ENCODE measurements at regions not wholly inside any gene's neighbourhood (a gene's known extent, or its start where the extent isn't known, plus 50 kb on each side); places are given as distances from the start of the nearest gene placed in this dataset.

DNA sequence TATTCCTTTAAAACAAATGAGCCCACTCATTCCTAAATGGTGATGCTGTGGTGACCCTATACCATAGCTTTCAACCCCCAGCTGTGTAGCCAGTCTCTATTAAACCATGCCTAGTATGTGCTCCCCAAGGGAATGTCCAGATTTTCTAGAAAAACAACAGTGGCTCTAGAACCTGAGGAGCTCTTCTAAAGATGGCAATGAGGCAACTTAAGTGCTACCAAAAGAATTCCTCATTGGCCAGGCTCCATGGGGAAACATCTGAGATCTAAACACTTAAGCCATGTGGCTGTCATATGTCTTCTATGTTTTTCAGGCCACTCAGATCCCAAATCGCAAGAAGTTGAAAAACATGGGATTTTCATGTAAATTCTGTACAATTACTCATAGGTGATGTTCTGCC lies 191.0 kb downstream of the TPBG start (continued):
- TF ChIP-seq, protein P1, sequence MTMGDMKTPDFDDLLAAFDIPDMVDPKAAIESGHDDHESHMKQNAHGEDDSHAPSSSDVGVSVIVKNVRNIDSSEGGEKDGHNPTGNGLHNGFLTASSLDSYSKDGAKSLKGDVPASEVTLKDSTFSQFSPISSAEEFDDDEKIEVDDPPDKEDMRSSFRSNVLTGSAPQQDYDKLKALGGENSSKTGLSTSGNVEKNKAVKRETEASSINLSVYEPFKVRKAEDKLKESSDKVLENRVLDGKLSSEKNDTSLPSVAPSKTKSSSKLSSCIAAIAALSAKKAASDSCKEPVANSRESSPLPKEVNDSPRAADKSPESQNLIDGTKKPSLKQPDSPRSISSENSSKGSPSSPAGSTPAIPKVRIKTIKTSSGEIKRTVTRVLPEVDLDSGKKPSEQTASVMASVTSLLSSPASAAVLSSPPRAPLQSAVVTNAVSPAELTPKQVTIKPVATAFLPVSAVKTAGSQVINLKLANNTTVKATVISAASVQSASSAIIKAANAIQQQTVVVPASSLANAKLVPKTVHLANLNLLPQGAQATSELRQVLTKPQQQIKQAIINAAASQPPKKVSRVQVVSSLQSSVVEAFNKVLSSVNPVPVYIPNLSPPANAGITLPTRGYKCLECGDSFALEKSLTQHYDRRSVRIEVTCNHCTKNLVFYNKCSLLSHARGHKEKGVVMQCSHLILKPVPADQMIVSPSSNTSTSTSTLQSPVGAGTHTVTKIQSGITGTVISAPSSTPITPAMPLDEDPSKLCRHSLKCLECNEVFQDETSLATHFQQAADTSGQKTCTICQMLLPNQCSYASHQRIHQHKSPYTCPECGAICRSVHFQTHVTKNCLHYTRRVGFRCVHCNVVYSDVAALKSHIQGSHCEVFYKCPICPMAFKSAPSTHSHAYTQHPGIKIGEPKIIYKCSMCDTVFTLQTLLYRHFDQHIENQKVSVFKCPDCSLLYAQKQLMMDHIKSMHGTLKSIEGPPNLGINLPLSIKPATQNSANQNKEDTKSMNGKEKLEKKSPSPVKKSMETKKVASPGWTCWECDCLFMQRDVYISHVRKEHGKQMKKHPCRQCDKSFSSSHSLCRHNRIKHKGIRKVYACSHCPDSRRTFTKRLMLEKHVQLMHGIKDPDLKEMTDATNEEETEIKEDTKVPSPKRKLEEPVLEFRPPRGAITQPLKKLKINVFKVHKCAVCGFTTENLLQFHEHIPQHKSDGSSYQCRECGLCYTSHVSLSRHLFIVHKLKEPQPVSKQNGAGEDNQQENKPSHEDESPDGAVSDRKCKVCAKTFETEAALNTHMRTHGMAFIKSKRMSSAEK (CRISPR knock-in tag; IDR thresholded peaks at IDR 0.05; ENCODE audit: borderline replicate concordance), result no peak
- TF ChIP-seq TCF7 (CRISPR knock-in tag; IDR thresholded peaks at IDR 0.05; ENCODE audit: low read depth) (no peak), NFE2L1 (CRISPR knock-in tag; IDR thresholded peaks at IDR 0.05) (no peak), GTF2I (CRISPR knock-in tag; conservative IDR thresholded peaks at IDR 0.05) (no peak)
- TF ChIP-seq, protein P2, sequence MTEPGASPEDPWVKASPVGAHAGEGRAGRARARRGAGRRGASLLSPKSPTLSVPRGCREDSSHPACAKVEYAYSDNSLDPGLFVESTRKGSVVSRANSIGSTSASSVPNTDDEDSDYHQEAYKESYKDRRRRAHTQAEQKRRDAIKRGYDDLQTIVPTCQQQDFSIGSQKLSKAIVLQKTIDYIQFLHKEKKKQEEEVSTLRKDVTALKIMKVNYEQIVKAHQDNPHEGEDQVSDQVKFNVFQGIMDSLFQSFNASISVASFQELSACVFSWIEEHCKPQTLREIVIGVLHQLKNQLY (CRISPR knock-in tag; IDR thresholded peaks at IDR 0.05), result no peak
- TF ChIP-seq, protein P3, sequence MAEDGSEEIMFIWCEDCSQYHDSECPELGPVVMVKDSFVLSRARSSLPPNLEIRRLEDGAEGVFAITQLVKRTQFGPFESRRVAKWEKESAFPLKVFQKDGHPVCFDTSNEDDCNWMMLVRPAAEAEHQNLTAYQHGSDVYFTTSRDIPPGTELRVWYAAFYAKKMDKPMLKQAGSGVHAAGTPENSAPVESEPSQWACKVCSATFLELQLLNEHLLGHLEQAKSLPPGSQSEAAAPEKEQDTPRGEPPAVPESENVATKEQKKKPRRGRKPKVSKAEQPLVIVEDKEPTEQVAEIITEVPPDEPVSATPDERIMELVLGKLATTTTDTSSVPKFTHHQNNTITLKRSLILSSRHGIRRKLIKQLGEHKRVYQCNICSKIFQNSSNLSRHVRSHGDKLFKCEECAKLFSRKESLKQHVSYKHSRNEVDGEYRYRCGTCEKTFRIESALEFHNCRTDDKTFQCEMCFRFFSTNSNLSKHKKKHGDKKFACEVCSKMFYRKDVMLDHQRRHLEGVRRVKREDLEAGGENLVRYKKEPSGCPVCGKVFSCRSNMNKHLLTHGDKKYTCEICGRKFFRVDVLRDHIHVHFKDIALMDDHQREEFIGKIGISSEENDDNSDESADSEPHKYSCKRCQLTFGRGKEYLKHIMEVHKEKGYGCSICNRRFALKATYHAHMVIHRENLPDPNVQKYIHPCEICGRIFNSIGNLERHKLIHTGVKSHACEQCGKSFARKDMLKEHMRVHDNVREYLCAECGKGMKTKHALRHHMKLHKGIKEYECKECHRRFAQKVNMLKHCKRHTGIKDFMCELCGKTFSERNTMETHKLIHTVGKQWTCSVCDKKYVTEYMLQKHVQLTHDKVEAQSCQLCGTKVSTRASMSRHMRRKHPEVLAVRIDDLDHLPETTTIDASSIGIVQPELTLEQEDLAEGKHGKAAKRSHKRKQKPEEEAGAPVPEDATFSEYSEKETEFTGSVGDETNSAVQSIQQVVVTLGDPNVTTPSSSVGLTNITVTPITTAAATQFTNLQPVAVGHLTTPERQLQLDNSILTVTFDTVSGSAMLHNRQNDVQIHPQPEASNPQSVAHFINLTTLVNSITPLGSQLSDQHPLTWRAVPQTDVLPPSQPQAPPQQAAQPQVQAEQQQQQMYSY (CRISPR knock-in tag; IDR thresholded peaks at IDR 0.05), result no peak
- TF ChIP-seq, protein P4, sequence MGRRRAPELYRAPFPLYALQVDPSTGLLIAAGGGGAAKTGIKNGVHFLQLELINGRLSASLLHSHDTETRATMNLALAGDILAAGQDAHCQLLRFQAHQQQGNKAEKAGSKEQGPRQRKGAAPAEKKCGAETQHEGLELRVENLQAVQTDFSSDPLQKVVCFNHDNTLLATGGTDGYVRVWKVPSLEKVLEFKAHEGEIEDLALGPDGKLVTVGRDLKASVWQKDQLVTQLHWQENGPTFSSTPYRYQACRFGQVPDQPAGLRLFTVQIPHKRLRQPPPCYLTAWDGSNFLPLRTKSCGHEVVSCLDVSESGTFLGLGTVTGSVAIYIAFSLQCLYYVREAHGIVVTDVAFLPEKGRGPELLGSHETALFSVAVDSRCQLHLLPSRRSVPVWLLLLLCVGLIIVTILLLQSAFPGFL (CRISPR knock-in tag; IDR thresholded peaks at IDR 0.05; ENCODE audit: borderline replicate concordance), result no peak
- TF ChIP-seq, protein P5, sequence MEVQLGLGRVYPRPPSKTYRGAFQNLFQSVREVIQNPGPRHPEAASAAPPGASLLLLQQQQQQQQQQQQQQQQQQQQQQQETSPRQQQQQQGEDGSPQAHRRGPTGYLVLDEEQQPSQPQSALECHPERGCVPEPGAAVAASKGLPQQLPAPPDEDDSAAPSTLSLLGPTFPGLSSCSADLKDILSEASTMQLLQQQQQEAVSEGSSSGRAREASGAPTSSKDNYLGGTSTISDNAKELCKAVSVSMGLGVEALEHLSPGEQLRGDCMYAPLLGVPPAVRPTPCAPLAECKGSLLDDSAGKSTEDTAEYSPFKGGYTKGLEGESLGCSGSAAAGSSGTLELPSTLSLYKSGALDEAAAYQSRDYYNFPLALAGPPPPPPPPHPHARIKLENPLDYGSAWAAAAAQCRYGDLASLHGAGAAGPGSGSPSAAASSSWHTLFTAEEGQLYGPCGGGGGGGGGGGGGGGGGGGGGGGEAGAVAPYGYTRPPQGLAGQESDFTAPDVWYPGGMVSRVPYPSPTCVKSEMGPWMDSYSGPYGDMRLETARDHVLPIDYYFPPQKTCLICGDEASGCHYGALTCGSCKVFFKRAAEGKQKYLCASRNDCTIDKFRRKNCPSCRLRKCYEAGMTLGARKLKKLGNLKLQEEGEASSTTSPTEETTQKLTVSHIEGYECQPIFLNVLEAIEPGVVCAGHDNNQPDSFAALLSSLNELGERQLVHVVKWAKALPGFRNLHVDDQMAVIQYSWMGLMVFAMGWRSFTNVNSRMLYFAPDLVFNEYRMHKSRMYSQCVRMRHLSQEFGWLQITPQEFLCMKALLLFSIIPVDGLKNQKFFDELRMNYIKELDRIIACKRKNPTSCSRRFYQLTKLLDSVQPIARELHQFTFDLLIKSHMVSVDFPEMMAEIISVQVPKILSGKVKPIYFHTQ (CRISPR knock-in tag; IDR thresholded peaks at IDR 0.05), result no peak
- TF ChIP-seq, protein P6, sequence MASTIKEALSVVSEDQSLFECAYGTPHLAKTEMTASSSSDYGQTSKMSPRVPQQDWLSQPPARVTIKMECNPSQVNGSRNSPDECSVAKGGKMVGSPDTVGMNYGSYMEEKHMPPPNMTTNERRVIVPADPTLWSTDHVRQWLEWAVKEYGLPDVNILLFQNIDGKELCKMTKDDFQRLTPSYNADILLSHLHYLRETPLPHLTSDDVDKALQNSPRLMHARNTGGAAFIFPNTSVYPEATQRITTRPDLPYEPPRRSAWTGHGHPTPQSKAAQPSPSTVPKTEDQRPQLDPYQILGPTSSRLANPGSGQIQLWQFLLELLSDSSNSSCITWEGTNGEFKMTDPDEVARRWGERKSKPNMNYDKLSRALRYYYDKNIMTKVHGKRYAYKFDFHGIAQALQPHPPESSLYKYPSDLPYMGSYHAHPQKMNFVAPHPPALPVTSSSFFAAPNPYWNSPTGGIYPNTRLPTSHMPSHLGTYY (CRISPR knock-in tag; IDR thresholded peaks at IDR 0.05), result no peak

DNA sequence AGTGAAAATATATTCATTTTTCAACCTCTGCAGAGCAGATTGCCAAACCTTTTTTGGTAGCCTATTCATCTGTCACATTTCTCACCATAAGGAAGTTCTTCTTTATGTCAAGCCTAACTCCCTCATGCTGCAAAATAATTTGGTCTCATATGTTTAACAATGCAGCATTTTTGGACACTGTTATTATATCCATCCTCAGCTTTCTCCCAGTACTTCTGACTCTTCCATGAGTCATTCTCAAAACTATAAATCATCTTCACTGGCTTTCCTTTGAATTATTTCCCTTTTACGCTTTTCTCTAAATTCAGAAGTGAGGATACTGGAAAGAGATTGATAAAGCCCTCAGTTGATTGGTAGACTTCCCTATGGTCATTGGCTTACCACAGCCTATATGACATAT lies 192.2 kb downstream of the TPBG start:
- Mint-ChIP-seq H3K9me3 (peaks cover 5% of the 10 kb centered on the region), H3K4me3 (no peak overlapping the region), H3K27ac (no peak overlapping the region), H3K4me1 (peaks cover 16% of the 10 kb centered on the region), H3K27me3 (ENCODE audit: low read depth) (no peaks in the 10 kb centered on the region), H3K36me3 (no peaks in the 10 kb centered on the region; the same call in 1 of the 2 replicates)
- ATAC-seq (no peak), DNase-seq (ENCODE audit: low spot score) (no peak)
- POLR2A ChIA-PET, result no interaction called here
- CTCF ChIA-PET, result no interaction called here
- TF ChIP-seq, protein P7, sequence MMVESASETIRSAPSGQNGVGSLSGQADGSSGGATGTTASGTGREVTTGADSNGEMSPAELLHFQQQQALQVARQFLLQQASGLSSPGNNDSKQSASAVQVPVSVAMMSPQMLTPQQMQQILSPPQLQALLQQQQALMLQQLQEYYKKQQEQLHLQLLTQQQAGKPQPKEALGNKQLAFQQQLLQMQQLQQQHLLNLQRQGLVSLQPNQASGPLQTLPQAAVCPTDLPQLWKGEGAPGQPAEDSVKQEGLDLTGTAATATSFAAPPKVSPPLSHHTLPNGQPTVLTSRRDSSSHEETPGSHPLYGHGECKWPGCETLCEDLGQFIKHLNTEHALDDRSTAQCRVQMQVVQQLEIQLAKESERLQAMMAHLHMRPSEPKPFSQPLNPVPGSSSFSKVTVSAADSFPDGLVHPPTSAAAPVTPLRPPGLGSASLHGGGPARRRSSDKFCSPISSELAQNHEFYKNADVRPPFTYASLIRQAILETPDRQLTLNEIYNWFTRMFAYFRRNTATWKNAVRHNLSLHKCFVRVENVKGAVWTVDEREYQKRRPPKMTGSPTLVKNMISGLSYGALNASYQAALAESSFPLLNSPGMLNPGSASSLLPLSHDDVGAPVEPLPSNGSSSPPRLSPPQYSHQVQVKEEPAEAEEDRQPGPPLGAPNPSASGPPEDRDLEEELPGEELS (CRISPR knock-in tag; IDR thresholded peaks at IDR 0.05), result no peak
- TF ChIP-seq, protein P8, sequence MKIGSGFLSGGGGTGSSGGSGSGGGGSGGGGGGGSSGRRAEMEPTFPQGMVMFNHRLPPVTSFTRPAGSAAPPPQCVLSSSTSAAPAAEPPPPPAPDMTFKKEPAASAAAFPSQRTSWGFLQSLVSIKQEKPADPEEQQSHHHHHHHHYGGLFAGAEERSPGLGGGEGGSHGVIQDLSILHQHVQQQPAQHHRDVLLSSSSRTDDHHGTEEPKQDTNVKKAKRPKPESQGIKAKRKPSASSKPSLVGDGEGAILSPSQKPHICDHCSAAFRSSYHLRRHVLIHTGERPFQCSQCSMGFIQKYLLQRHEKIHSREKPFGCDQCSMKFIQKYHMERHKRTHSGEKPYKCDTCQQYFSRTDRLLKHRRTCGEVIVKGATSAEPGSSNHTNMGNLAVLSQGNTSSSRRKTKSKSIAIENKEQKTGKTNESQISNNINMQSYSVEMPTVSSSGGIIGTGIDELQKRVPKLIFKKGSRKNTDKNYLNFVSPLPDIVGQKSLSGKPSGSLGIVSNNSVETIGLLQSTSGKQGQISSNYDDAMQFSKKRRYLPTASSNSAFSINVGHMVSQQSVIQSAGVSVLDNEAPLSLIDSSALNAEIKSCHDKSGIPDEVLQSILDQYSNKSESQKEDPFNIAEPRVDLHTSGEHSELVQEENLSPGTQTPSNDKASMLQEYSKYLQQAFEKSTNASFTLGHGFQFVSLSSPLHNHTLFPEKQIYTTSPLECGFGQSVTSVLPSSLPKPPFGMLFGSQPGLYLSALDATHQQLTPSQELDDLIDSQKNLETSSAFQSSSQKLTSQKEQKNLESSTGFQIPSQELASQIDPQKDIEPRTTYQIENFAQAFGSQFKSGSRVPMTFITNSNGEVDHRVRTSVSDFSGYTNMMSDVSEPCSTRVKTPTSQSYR (CRISPR knock-in tag; IDR thresholded peaks at IDR 0.05), result no peak
- TF ChIP-seq, protein P9, sequence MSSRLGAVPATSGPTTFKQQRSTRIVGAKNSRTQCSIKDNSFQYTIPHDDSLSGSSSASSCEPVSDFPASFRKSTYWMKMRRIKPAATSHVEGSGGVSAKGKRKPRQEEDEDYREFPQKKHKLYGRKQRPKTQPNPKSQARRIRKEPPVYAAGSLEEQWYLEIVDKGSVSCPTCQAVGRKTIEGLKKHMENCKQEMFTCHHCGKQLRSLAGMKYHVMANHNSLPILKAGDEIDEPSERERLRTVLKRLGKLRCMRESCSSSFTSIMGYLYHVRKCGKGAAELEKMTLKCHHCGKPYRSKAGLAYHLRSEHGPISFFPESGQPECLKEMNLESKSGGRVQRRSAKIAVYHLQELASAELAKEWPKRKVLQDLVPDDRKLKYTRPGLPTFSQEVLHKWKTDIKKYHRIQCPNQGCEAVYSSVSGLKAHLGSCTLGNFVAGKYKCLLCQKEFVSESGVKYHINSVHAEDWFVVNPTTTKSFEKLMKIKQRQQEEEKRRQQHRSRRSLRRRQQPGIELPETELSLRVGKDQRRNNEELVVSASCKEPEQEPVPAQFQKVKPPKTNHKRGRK (CRISPR knock-in tag; IDR thresholded peaks at IDR 0.05; ENCODE audit: borderline replicate concordance), result no peak
- TF ChIP-seq TEAD4 (CRISPR knock-in tag; IDR thresholded peaks at IDR 0.05) (no peak), NFYB (CRISPR knock-in tag; conservative IDR thresholded peaks at IDR 0.05; ENCODE audit: low read depth) (no peak)
